H1 (cell line): ENCODE measurements at regions not wholly inside any gene's neighbourhood (a gene's known extent, or its start where the extent isn't known, plus 50 kb on each side); places are given as distances from the start of the nearest gene placed in this dataset.

Source experiments
- ATF3 ChIP-seq: IDR thresholded peaks from 2 replicates; pipeline ENCODE4 v1.6.1; 2011; ENCODE audit warnings: low read depth, mild to moderate bottlenecking, low read length; ENCODE audit not compliant: insufficient read depth
- BCL11A ChIP-seq, 2 experiments: IDR thresholded peaks; one replicate each; pipeline ENCODE4 v1.6.1; 2011; ENCODE audit warnings: low read depth in 2 of 2, low read length in 2 of 2, mild to moderate bottlenecking in 2 of 2
- BRCA1 ChIP-seq: IDR thresholded peaks from 2 replicates; pipeline ENCODE4 v1.6.1; 2012; ENCODE audit warnings: low read depth, low read length, improper control_type of control experiment
- CREB1 ChIP-seq: IDR thresholded peaks from 2 replicates; pipeline ENCODE4 v1.6.1; 2012; ENCODE audit warnings: inconsistent platforms
- CTBP2 ChIP-seq: IDR thresholded peaks from 2 replicates; pipeline ENCODE4 v1.7.0; 2011; ENCODE audit warnings: borderline replicate concordance, mild to moderate bottlenecking, moderate library complexity, mixed read lengths, low read length; ENCODE audit not compliant: insufficient read depth, insufficient read length
- POLR2A ChIP-seq, 2 experiments: IDR thresholded peaks; 1 replicate in 1 of 2; 2 replicates in 1 of 2; pipeline ENCODE4 v1.6.1; 2011; ENCODE audit warnings: low read depth in 2 of 2, low read length in 2 of 2, mild to moderate bottlenecking in 2 of 2; ENCODE audit errors: control extremely low read depth in 1 of 2

- TF ChIP-seq CREB1 (no peak), BRCA1 (no peak), CTBP2 (no peak), BCL11A (IDR thresholded peaks at IDR 0.05; ENCODE audit: low read depth in 2 of 2, low read length in 2 of 2) (no peak), POLR2A (IDR thresholded peaks at IDR 0.05; ENCODE audit: control extremely low read depth in 1 of 2, low read depth in 2 of 2, low read length in 2 of 2) (no peak), ATF3 (no peak)
Measured at GRCh38 chr4:96448315-96448872, 608.5 kb downstream of the PDHA2 start.
